Neural cell (in vitro differentiated cells): ENCODE measurements at regions not wholly inside any gene's neighbourhood (a gene's known extent, or its start where the extent isn't known, plus 50 kb on each side); places are given as distances from the start of the nearest gene placed in this dataset.

Experiments
- H2AFZ ChIP-seq: fragments of 200-600, 300-800 bp; sonication (generic), shearing (Covaris generic); 2 replicates; pipeline ENCODE4 v1.6.0; 2014; ENCODE audit warnings: low read depth, mild to moderate bottlenecking, antibody characterized with exemption, low read length, moderate library complexity
- H3F3A ChIP-seq: fragments of 200-600 bp; shearing (Covaris generic); 2 replicates; pipeline ENCODE4 v1.6.1; 2016; ENCODE audit warnings: mild to moderate bottlenecking, moderate library complexity, mixed read lengths, antibody characterized with exemption, low read length; ENCODE audit not compliant: insufficient read depth, poor library complexity, severe bottlenecking
- H3K27ac ChIP-seq: fragments of 200-600, 300-800 bp; sonication (generic), shearing (Covaris generic); 2 replicates; pipeline ENCODE4 v1.5.1; 2014; ENCODE audit warnings: mild to moderate bottlenecking, low read length, moderate library complexity
- H3K27me3 ChIP-seq: fragments of 300-800, 200-600 bp; sonication (generic), shearing (Covaris generic); 2 replicates; pipeline ENCODE4 v1.6.0; 2014; ENCODE audit warnings: mild to moderate bottlenecking, low read depth, low read length, moderate library complexity; ENCODE audit not compliant: insufficient read depth
- H3K36me3 ChIP-seq: fragments of 300-800, 200-600 bp; sonication (generic), shearing (Covaris generic); 2 replicates; pipeline ENCODE4 v1.5.1; 2014; ENCODE audit warnings: mild to moderate bottlenecking, antibody characterized with exemption, low read length, moderate library complexity; ENCODE audit not compliant: insufficient read depth
- H3K4me2 ChIP-seq: fragments of 300-800, 200-600 bp; sonication (generic), shearing (Covaris generic); 2 replicates; pipeline ENCODE4 v1.6.0; 2014; ENCODE audit warnings: mild to moderate bottlenecking, low read length
- H3K4me3 ChIP-seq: fragments of 300-800, 200-600 bp; sonication (generic), shearing (Covaris generic); 2 replicates; pipeline ENCODE4 v1.5.1; 2014; ENCODE audit warnings: mild to moderate bottlenecking, low read length, moderate library complexity
- H3K79me2 ChIP-seq: fragments of 200-600 bp; shearing (Covaris generic); replicated peaks from 2 replicates; pipeline ENCODE4 v1.6.0; 2014; ENCODE audit warnings: mild to moderate bottlenecking, low read length, moderate library complexity; ENCODE audit not compliant: insufficient read depth
- H3K9ac ChIP-seq: fragments of 300-800, 200-600 bp; sonication (generic), shearing (Covaris generic); 2 replicates; pipeline ENCODE4 v1.6.1; 2016; ENCODE audit warnings: mild to moderate bottlenecking, low read length, mixed read lengths
- H3K9me2 ChIP-seq: fragments of 200-600 bp; shearing (Covaris generic); 2 replicates; pipeline ENCODE4 v1.6.1; 2016; ENCODE audit warnings: mild to moderate bottlenecking, low read length, mixed read lengths; ENCODE audit not compliant: insufficient read depth
- H3K9me3 ChIP-seq: fragments of 200-600, 300-800 bp; sonication (generic), shearing (Covaris generic); 2 replicates; pipeline ENCODE4 v1.6.1; 2016; ENCODE audit warnings: mild to moderate bottlenecking, mixed run types, low read length, moderate library complexity, mixed read lengths
- H4K20me1 ChIP-seq: fragments of 200-600 bp; shearing (Covaris generic); 2 replicates; pipeline ENCODE4 v1.6.1; 2016; ENCODE audit warnings: mild to moderate bottlenecking, mixed run types; ENCODE audit not compliant: insufficient read depth
- EP300 ChIP-seq: fragments of 450-650 bp; conservative IDR thresholded peaks from 2 replicates; pipeline ENCODE4 v1.6.1; 2014; ENCODE audit warnings: antibody characterized with exemption, mild to moderate bottlenecking, moderate library complexity; ENCODE audit not compliant: poor library complexity, severe bottlenecking
- EZH2 ChIP-seq: fragments of 200-600, 300-800 bp; shearing (Covaris generic), sonication (generic); IDR thresholded peaks from 2 replicates; pipeline ENCODE4 v1.6.1; 2014; ENCODE audit warnings: antibody characterized with exemption, low read length, borderline replicate concordance, mild to moderate bottlenecking; ENCODE audit not compliant: insufficient read depth, poor library complexity, severe bottlenecking
- MXI1 ChIP-seq: fragments of 450-650 bp; conservative IDR thresholded peaks from 2 replicates; pipeline ENCODE4 v1.6.1; 2014; ENCODE audit warnings: antibody characterized with exemption, mild to moderate bottlenecking; ENCODE audit not compliant: poor library complexity, severe bottlenecking
- POLR2AphosphoS5 ChIP-seq: IDR thresholded peaks from 2 replicates; pipeline ENCODE4 v1.6.1; 2012
- RAD21 ChIP-seq: fragments of 450-650 bp; conservative IDR thresholded peaks from 2 replicates; pipeline ENCODE4 v1.6.1; 2014; ENCODE audit warnings: antibody characterized with exemption, mild to moderate bottlenecking, moderate library complexity
- SMC3 ChIP-seq: fragments of 450-650 bp; conservative IDR thresholded peaks from 2 replicates; pipeline ENCODE4 v1.6.1; 2014; ENCODE audit warnings: antibody characterized with exemption, mild to moderate bottlenecking, moderate library complexity; ENCODE audit not compliant: poor library complexity
- TAF1 ChIP-seq: IDR thresholded peaks from 2 replicates; pipeline ENCODE4 v1.6.1; 2012; ENCODE audit warnings: low read depth
- TF ChIP-seq, protein P1 (sequence below): fragments of 450-650 bp; IDR thresholded peaks from 2 replicates; pipeline ENCODE4 v1.5.1; 2014; ENCODE audit warnings: antibody characterized with exemption, mild to moderate bottlenecking, moderate library complexity; ENCODE audit not compliant: poor library complexity, severe bottlenecking
- TF ChIP-seq, protein P2 (sequence below): IDR thresholded peaks from 2 replicates; pipeline ENCODE4 v1.6.1; 2012; ENCODE audit warnings: borderline replicate concordance

DNA sequence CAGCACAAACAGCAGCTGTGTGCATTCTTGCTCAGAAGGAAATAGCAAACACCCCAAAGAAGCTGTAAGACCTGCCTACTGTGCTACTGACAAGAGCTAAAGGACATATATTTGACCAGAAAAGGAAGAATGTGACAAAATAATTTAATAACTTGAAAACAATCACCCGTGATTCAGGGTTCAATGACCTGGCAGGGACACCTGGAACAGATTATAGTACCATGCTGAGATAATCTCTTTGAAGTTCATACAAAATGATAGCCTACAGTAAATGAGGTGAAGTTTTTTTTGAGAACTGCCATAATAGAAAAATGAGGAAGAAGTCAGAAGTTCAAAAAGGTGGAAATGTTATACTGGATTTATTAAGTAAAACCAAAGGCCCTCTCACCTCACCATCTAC lies 324.8 kb upstream of the GULP1 start:
- H3K9ac ChIP-seq, result no peak overlapping the region
- H4K20me1 ChIP-seq, result no peaks in the 10 kb centered on the region
- H3K27me3 ChIP-seq, result no peaks in the 10 kb centered on the region
- H3F3A ChIP-seq, result no peaks in the 10 kb centered on the region
- no peaks in the 10 kb centered on the region for H3K79me2 ChIP-seq
- no peak overlapping the region for H3K4me2 ChIP-seq
- H2AFZ ChIP-seq, result no peak overlapping the region
- TF ChIP-seq EZH2 (no peak), RAD21 (no peak), TAF1 (no peak), EP300 (no peak)
- TF ChIP-seq, protein P1, sequence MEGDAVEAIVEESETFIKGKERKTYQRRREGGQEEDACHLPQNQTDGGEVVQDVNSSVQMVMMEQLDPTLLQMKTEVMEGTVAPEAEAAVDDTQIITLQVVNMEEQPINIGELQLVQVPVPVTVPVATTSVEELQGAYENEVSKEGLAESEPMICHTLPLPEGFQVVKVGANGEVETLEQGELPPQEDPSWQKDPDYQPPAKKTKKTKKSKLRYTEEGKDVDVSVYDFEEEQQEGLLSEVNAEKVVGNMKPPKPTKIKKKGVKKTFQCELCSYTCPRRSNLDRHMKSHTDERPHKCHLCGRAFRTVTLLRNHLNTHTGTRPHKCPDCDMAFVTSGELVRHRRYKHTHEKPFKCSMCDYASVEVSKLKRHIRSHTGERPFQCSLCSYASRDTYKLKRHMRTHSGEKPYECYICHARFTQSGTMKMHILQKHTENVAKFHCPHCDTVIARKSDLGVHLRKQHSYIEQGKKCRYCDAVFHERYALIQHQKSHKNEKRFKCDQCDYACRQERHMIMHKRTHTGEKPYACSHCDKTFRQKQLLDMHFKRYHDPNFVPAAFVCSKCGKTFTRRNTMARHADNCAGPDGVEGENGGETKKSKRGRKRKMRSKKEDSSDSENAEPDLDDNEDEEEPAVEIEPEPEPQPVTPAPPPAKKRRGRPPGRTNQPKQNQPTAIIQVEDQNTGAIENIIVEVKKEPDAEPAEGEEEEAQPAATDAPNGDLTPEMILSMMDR, result no peak
- TF ChIP-seq, protein P2, sequence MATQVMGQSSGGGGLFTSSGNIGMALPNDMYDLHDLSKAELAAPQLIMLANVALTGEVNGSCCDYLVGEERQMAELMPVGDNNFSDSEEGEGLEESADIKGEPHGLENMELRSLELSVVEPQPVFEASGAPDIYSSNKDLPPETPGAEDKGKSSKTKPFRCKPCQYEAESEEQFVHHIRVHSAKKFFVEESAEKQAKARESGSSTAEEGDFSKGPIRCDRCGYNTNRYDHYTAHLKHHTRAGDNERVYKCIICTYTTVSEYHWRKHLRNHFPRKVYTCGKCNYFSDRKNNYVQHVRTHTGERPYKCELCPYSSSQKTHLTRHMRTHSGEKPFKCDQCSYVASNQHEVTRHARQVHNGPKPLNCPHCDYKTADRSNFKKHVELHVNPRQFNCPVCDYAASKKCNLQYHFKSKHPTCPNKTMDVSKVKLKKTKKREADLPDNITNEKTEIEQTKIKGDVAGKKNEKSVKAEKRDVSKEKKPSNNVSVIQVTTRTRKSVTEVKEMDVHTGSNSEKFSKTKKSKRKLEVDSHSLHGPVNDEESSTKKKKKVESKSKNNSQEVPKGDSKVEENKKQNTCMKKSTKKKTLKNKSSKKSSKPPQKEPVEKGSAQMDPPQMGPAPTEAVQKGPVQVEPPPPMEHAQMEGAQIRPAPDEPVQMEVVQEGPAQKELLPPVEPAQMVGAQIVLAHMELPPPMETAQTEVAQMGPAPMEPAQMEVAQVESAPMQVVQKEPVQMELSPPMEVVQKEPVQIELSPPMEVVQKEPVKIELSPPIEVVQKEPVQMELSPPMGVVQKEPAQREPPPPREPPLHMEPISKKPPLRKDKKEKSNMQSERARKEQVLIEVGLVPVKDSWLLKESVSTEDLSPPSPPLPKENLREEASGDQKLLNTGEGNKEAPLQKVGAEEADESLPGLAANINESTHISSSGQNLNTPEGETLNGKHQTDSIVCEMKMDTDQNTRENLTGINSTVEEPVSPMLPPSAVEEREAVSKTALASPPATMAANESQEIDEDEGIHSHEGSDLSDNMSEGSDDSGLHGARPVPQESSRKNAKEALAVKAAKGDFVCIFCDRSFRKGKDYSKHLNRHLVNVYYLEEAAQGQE, result no peak
- H3K9me2 ChIP-seq, result no peaks in the 10 kb centered on the region
- no peaks in the 10 kb centered on the region for H3K36me3 ChIP-seq
- no peak overlapping the region for H3K4me3 ChIP-seq
- H3K9me3 ChIP-seq, result no peaks in the 10 kb centered on the region
- no peak overlapping the region for H3K27ac ChIP-seq

DNA sequence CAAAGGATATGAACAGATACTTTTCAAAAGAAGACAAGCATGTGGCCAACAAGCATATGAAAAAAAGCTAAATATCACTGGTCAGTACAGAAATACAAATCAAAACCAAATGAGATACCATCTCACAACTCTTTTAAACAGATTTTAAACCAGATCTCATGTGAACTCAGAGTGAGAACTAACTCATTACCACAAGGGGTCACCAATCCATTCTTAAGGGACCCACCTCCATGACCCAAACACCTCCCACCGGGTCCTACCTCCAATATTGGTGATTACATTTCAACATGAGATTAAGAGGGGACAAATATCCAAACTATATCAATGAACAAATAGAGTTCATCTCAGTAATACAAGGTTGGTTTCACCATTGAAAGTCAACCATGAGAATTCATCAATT lies 319.8 kb upstream of the GULP1 start:
- TF ChIP-seq MXI1 (no peak), TAF1 (no peak), RAD21 (no peak), POLR2AphosphoS5 (no peak), SMC3 (no peak), EZH2 (no peak), EP300 (no peak)
- TF ChIP-seq, protein P2, result no peak
- TF ChIP-seq, protein P1, result no peak
- no peak overlapping the region for H3K27ac ChIP-seq
- H3K4me2 ChIP-seq, result no peak overlapping the region
- no peaks in the 10 kb centered on the region for H4K20me1 ChIP-seq
- H3K9me3 ChIP-seq, result no peaks in the 10 kb centered on the region
- H3K36me3 ChIP-seq, result no peaks in the 10 kb centered on the region
- H3F3A ChIP-seq, result no peaks in the 10 kb centered on the region
- no peak overlapping the region for H2AFZ ChIP-seq
- no peaks in the 10 kb centered on the region for H3K27me3 ChIP-seq
- H3K4me3 ChIP-seq, result no peak overlapping the region
- H3K79me2 ChIP-seq, result no peaks in the 10 kb centered on the region
- H3K9me2 ChIP-seq, result no peaks in the 10 kb centered on the region
- no peak overlapping the region for H3K9ac ChIP-seq
